ENCODE measurements at regions not wholly inside any gene's neighbourhood (a gene's known extent, or its start where the extent isn't known, plus 50 kb on each side); places are given as distances from the start of the nearest gene placed in this dataset.

DNA sequence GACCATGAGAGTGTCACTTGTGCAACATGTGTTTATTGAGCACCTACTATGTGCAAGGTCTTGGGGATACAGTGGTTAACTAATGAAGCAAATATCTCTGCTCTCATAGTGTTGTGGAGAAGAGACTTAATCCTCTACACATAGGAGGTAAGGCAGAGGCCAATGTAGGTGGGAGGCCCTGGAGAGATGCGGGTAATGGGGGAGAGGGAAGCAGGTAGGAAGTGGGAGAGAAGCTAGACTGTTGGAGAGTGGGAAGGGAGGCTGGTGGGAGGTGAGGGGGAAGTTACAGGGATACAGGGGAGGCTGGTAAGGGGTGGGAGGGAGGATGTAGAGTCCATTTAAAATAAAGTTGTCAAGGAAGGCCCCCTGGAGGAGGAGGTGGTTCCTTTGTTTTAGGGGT, 240.0 kb downstream of the MIAT start:
- TF ChIP-seq CTCF (IDR thresholded peaks at IDR 0.05) (no peak), POLR2A (IDR thresholded peaks at IDR 0.05) (no peak), POLR2AphosphoS5 (IDR thresholded peaks at IDR 0.05; ENCODE audit: insufficient read depth in 1 of 2, low read depth in 1 of 2) (no peak)

Measured in vagina (tissue), 2 donors.